ENCODE measurements at regions not wholly inside any gene's neighbourhood (a gene's known extent, or its start where the extent isn't known, plus 50 kb on each side); places are given as distances from the start of the nearest gene placed in this dataset.

- DNase-seq, result no peak
These were observed 187.7 kb upstream of the CHRNA7 start for GRCh38 chr15:31842532-31843195.

GRCh38 chr15:31843426-31844055 lies 186.8 kb upstream of the CHRNA7 start:
- no peak for DNase-seq

GRCh38 chr15:31845791-31846190 lies 184.5 kb upstream of the CHRNA7 start:
- DNase-seq, result no peak

GRCh38 chr15:31847961-31848360 lies 182.4 kb upstream of the CHRNA7 start:
- no peak for DNase-seq

GRCh38 chr15:31848621-31849020 lies 181.7 kb upstream of the CHRNA7 start:
- DNase-seq, result no peak

DNA sequence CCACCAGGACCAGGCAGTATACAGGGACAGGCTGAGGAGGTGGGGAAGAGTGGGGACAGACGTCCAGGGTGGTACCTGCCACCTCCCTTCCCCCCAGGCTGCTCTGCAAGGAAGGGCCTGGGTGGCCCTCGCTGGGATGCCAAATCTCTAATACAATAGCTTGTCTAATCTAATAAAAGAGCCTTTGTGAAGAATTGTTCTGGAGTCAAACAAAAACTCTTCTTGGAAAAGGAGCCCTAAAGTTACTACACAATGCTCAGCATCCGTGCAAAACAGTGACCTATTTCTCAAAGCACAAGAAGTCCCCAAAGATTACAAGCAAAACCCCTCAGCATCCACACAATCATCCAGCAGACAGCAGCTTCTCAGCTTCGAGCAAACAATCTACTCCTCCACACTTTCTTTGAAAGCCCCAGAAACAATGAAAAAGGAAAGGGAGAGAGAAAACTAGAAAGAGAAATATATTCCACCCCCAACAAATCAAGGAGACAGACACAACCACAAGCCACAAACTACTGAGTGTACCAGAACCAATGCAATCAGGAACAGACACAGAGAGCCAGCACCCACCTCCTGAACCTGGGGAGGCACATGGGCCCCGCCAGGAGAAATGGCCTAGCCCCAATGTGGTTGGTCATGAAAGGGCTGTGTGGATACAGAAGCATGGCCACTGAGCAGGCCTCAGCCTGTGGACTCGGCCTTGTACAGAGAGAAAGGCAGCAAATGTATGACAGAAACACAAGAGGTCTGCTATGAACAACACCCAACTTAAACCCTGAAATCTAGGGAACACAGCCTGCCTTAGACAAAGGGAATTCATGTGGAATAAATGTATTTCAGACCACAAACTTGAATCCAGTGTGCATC lies 177.1 kb upstream of the CHRNA7 start:
- DNase-seq, result no peak

DNA sequence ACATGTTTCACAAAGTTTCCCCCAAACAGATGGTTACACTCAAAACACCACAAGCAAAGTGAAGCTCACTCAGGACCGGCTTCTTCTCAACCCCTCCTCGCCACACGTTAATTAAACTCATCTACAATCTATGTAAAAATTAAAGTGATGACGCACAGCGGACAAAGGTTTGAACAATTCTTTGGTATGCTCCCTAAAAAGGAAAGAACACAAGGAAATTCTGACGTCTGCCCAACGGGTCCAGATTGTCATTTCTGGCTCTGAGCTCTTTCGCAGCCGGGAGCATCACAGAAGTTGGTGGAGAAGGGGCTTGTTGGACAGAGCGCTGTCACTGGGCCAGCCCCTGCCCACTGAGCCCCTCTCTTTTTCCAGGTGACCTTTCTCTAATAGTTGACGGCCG lies 173.7 kb upstream of the CHRNA7 start:
- no peak for DNase-seq

- DNase-seq, result no peak
These were observed 173.1 kb upstream of the CHRNA7 start for GRCh38 chr15:31857194-31857593.

GRCh38 chr15:31858026-31858425 lies 172.3 kb upstream of the CHRNA7 start:
- no peak for DNase-seq

GRCh38 chr15:31866248-31866647 lies 164.1 kb upstream of the CHRNA7 start:
- no peak for DNase-seq

DNA sequence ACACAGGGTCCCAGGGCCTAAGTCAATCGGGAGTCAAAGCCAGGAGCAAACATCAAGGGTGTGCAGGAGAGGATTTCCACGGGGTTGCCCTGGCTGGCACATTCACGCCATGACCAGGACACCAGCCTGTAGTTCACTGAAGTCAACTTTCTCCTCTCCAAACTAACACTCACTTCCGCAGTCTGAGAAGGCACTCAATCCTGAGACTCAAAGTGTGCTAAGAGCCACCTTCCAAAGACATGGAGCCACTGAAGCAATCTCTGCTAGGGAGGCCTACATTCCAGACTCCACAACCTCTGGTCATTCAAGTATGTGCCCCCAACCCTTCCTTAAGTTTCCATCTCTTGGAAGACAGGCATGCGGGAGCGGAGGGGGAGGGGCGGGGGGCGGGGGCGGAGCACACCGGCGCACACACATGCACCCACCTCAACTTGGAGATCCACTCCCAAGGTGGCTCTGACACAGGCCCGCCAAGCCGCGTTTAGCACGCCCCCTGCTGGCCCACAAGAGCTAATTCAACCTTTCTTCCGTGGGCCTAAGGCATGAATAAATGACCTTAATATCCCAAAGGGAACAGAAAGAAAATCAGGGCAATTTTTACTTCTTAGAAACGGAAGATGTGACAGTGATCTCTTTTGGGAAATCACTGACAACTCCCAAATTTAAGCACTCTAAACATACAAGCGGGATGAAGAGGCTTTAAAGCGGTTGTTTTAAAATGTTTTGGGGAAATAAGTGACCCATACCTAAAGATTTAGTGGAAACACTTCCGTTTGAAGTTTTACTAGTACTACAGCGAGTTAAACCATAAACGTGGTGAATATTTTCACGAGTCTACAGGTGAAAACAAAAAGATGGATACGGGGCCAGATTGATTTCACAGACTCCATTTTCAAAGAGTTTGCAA lies 162.5 kb upstream of the CHRNA7 start:
- peak; percentile 13 to 21 for DNase-seq

- no peak for DNase-seq
These were observed 160.5 kb upstream of the CHRNA7 start for GRCh38 chr15:31869686-31870307.

GRCh38 chr15:31870328-31871165 lies 159.8 kb upstream of the CHRNA7 start, which contains the start of gene OTUD7A:
Gene OTUD7A (minus strand): TSS chr15:31870673.
- DNase-seq, result peak; percentile 59 to 75

GRCh38 chr15:31871166-31871886 lies 159.0 kb upstream of the CHRNA7 start:
- DNase-seq, result no peak

- no peak for DNase-seq
These were observed 158.4 kb upstream of the CHRNA7 start for GRCh38 chr15:31871887-31872281.

DNA sequence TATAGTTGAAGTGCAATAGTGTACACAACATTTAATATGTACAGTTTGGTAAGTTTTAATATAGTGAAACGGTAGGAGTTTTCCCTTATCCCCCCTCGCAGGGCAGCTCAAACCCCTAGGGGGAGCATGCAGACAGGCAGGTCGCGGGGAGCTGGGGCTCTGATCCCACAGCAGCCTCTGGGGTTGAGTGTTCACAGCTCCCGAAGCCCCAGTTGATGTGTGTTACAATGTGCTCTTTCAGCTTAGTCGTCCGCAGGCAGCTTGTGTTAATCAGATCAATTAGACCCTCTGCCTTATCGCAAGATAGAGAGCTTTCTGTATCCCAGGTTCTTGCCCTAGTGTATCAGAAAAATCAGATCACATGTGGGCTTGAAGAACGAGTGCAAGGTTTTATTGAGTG lies 143.1 kb upstream of the CHRNA7 start:
- DNase-seq, result no peak

DNA sequence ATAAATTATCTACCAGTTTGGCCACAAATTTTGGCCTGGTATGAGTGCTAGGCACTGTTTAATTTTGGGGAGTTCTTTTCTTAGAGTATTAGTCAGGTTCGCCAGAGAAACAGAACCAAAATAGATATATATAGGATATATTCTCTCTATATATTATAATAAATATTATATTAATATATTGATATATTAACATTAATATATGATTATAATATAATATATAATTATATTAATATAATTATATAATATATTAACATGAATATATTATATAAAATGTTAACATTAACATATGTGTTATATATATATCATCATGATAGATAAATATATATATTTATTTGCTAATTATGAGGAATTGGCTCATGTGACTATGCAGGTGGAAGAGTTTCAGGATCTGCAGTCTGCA lies 137.8 kb upstream of the CHRNA7 start:
- DNase-seq, result no peak

DNA sequence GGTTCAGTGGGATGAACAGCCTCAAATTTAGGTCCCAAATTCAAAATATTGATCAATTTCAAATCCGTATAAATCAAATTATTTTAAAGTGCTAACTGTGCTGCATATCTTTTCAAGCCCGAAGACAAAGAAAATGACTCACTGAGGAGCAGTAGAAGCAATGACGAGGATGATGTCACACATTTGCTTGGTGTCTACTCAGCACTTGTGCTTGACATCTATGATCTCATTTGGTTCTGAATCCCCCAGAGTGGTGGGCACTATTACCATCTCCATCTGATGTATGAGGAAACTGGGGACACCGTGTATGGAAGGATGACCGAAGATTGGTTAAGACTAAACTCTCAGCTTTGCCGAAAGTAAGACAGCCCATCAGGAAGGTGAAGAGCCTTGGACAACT lies 136.5 kb upstream of the CHRNA7 start:
- no peak for DNase-seq

DNA sequence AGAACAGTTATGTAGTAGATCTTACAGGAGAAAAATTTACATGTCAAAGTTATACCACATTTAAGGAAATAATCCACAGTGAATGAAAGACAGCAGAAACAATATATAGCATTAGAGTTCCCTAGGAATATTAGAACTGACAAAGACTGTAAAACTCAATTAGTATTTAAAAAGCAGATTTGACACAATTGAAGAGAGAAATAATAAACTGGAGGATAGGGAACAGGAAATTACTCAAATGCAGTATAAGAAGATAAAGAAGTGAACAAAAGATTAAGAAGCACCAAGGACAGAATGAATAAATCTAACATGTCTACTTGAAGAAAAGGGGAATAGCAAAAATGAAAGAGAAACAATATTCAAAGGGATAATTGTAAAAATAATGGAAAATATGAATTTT lies 132.6 kb upstream of the CHRNA7 start:
- no peak for DNase-seq

DNA sequence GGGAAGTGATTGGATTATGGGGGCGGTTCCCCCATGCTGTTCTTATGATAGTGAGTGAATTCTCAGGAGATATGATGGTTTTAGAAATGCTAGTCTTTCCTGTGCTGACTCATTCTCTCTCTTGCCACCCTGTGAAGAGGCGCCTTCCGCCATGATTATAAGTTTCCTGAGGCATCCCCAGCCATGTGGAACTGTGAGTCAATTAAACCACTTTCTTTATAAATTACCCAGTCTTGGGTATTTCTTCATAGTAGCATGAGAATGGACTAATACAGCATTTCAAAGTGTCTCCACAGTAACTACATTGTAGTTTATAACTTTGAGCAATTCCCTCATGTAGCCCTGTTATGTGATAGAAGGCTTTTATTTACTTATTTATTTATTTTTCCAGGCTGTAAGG lies 128.8 kb upstream of the CHRNA7 start:
- DNase-seq, result no peak

DNA sequence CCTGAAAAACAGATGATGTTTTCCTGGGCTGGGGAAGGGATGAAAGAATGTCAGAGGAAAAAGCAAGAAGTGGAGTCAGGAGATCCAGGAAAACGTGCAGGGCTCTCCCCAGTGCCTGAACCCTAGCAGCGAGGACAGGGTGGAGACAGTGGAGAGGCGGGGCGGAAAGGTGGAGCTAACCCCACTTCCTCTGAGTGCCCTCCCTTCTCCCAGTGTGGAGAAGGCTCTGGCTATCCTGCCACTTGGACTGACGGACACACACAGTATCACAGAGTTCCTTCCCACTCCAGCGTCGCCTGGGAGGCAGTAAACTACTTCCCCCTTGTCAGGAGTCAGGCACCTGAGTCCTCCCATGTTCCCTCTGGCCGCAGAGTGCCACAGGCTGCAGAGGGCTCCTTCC lies 125.3 kb upstream of the CHRNA7 start:
- DNase-seq, result no peak

All from bone marrow (tissue), 2 donors.